ENCODE measurements at regions not wholly inside any gene's neighbourhood (a gene's known extent, or its start where the extent isn't known, plus 50 kb on each side); places are given as distances from the start of the nearest gene placed in this dataset.

- no peak for DNase-seq
Measured at GRCh38 chr12:105936496-105936895, 202.3 kb downstream of the NUAK1 start.

- no peak for DNase-seq
Measured at GRCh38 chr12:105937009-105937408, 201.7 kb downstream of the NUAK1 start.

DNA sequence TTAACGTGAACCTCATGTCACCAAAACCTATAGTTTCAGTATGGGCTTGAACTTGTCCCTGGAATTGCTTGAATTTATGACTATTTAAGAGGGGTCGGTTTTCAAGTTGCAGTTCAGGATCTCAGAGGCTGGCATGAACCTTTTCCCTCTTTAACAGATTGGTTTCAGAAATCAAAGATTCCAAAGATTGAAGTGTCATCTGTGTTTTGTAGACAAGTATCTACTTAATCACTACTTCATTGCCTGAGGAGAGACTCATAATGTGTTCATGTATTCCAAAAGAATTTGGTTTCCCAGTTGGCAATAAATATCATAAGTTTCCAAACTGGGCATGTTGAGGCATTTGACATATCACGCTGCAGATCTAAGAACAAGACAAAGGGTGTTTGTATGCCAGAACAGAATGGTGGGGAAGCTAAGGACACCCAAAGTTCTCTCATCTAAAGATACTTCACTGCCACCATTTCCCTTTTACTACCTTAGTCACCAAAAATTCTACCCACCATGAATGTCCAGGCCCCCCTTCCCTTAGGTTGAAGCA, 199.5 kb downstream of the NUAK1 start:
- DNase-seq: no peak

- DNase-seq: no peak
Measured at GRCh38 chr12:105942281-105942680, 196.5 kb downstream of the NUAK1 start.

DNA sequence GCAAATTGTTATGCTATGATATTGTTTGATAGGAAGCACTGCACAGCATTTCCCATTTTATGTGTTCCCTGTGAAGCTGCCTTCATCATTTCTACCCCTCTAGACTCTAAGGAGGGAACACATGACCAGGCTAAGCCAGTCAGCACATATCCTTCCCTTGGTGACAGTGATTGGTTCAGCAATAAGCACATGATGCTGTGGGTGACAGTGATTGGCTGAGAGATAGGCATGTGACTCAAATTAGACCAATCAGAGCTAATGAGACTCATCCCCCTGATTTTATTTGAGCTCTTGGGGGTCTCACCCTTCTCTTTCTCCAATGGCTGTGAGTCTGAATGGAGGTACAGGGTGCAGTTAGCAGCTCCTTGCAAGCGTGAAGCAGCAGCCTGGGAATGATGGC, 195.2 kb downstream of the NUAK1 start:
- DNase-seq: no peak

DNA sequence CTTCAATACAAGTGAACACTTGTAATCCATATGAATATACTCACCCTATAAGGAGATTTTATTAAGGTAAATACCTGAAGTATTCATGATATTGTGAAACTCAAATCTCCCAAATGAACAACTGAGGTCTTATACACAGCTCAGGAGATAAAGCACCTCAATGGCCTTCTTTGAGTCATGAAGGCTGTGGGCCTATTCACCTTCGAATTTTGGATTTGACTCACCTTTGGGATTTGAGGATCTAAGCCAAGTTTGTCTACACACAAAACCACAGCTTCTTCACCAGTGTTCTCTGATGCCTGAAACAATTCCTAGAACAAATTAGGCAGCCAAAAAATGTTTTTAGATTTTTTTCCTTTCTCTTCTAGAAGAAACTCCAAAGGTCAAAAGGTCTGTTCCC, 194.1 kb downstream of the NUAK1 start:
- no peak for DNase-seq

- DNase-seq: no peak
Measured at GRCh38 chr12:105945880-105946279, 192.9 kb downstream of the NUAK1 start.

DNA sequence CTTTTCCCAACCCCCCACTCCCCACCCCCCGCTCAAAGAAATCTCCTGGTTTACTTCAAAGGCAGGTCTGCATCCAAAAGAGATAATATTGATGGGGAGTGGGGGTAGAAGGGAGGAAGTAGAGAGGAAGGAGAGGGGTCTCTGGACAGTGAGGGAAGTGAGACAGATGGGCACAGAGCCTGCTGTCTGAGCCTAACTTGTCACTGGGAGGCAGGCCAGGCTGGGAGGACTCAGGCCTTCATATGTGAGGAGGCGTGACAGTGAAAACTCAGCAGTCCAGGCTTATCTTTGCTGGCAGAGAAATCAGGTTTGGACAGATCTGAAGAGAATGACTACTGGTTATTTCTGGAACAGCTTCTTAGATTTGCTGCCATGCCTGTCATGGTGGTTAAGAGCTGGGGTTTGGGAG, 192.3 kb downstream of the NUAK1 start:
- DNase-seq: no peak

DNA sequence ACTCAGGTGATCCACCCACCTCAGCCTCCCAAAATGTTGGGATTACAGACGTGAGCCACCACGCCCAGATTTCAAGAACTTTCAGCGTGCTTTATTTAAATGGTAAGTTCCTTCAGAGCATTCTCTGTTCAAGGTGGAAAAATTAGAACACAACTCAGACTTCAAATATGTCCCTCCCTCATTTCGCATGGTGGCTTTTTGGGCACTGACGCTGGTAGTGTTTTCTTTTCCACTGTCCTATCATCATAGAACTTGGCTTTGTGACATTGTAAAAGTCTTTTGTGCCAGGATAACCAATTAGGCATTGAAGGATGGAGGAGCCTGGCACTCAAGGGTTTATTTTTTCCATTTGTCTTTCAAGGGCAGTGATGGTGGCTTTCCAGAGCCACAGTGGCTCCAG, 190.8 kb downstream of the NUAK1 start:
- DNase-seq: no peak

GRCh38 chr12:105948331-105948730, 190.4 kb downstream of the NUAK1 start:
- DNase-seq: no peak

- no peak for DNase-seq
Measured at GRCh38 chr12:105949391-105949790, 189.4 kb downstream of the NUAK1 start.

- no peak for DNase-seq
Measured at GRCh38 chr12:105951732-105952131, 187.0 kb downstream of the NUAK1 start.

GRCh38 chr12:105954951-105955931, 183.5 kb downstream of the NUAK1 start:
- no peak for DNase-seq

DNA sequence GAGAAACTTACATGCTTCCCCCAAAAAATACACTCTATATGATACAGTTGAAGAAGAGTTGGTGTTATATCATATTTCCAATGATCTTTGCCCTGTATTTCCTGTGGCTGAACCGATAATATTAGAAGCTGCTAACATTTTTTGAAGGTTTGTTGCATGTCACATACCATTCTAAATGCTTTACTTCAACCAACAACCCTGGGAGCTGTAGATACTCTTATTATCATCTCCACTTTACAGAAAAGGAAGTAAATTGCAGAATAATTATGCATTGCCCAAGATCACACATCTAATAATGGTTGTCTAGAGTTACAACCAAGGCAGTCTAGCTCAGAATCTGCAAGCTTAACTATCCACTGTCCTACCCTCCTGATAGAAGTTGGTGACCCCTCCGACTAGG, 182.8 kb downstream of the NUAK1 start:
- no peak for DNase-seq

- no peak for DNase-seq
Measured at GRCh38 chr12:105956662-105957457, 181.9 kb downstream of the NUAK1 start.

GRCh38 chr12:105960319-105961083, 178.3 kb downstream of the NUAK1 start:
- no peak for DNase-seq

GRCh38 chr12:105961821-105962671, 176.7 kb downstream of the NUAK1 start:
- DNase-seq: no peak

DNA sequence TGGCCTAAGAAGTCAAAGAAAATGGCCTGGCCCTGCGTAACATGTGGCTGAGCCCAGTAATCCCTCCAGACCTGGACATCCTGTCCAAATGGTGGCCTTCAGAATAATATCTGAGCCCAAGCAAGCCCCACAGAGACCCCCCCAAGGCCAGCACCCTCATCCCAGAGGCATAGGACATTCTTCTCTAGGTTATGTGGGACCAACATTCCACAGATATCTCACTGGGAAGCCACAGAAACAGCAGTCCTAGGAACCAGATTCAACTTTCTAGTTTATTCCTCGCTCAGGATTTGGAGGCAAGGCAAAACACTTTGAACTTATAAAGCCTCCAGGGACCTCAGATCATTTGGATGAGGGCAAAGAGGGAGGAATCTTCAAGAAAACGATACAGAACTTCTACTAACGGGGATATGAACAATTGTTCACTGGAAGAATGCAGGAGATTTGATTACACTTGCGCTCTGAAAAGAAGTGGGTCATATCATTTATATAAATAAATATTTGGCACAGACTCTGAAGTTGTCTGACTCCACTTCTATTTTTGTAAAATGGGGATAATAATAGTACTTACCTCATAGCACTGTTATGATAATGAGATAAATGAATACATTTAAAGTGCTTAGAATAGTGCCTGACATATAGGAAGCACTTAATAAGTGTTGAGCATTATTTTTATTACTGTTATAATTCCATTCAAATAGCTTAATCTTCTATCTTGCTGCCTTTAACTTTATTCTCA, 171.5 kb downstream of the NUAK1 start:
- no peak for DNase-seq

DNA sequence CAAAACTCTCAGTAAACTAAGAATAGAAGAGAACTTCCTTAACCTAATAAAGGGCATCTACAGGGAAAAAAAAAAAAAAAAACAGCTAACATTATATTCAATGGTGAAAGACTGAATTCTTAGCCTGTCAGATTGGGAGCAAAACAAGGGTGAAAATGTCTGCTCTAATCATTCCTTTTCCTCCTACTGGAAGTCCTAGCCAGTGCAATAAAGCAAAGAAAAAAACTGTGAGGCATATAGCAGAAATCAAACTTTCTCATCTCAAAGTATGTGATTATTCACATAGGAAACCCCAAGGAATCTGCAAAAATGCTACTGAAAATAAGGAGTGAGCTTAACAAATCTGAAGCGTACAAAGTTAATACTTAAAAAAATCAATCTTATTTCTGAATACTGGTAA, 170.7 kb downstream of the NUAK1 start:
- no peak for DNase-seq

GRCh38 chr12:105970885-105971284, 167.9 kb downstream of the NUAK1 start:
- DNase-seq: no peak

DNA sequence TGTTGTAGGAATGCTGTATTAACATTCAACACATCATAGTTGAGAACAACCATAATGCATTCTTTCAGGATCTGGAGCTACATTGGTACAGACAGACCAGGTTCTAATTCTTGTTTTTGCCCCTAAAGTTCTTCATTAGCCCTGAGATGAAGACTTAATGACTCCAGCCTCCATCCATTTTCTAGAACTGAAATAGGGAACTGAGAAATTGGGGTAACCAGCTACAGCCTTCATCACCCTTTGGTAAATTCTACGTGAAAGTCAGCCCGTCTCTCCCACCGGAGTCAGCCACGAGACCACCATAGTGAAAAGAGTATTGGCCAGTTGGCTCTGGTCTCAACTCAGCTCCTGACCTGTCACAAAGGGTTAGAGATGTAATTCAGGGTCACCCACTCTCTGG, 164.0 kb downstream of the NUAK1 start:
- no peak for DNase-seq

Measured in suppressor macrophage treated with lipopolysaccharide for 1 hour (primary cell).